Liver (tissue), 3 donors: ENCODE measurements at regions not wholly inside any gene's neighbourhood (a gene's known extent, or its start where the extent isn't known, plus 50 kb on each side); places are given as distances from the start of the nearest gene placed in this dataset.

Experiments
- CTCF ChIP-seq: fragments of 150-350 bp; IDR thresholded peaks from 2 replicates; pipeline ENCODE4 v1.5.1; 2017; ENCODE audit warnings: improper control_type of control experiment, low read depth, low read length; ENCODE audit not compliant: missing input control
- EGR1 ChIP-seq, 2 donors: IDR thresholded peaks; 2 replicates each; pipeline ENCODE4 v1.6.1; 2016 to 2018; ENCODE audit warnings: antibody characterized with exemption in 2 of 2, low read depth in 2 of 2
- MAX ChIP-seq: IDR thresholded peaks from 2 replicates; pipeline ENCODE4 v1.6.1; 2016; ENCODE audit warnings: antibody characterized with exemption
- donor health status: healthy.
- donor health status: healthy.

DNA sequence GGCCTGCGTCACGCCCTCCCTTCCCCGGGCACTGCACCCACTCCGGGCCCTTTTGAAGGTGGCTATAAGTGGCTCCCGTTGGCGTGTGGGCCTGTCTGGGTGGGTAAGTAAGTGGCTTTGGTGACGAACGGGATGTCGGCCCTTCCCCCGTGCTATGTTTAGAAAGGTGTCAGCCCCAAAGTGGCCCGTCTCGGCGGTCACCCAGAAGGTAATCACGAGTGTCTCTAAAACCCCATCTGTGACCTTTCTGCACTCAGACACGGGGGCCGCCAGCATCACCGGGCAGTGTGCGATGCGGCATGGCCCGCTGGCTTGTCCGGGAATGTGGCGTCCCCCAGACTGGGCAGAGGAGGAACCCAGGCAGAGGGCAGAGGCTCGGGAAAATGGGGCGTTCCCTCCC is 88.2 kb downstream of the IRX5 start:
- TF ChIP-seq CTCF (no peak), MAX (no peak), EGR1 (IDR thresholded peaks at IDR 0.05; ENCODE audit: low read depth in 2 of 2) (no peak)
